ENCODE measurements at regions not wholly inside any gene's neighbourhood (a gene's known extent, or its start where the extent isn't known, plus 50 kb on each side); places are given as distances from the start of the nearest gene placed in this dataset.
"Not testable (repeated sequence)": the region's sequence is repeated elsewhere in the genome, so short reads cannot be mapped to it uniquely, and the experiment has no call there.

- TF ChIP-seq CTCF (IDR thresholded peaks at IDR 0.05), result no peak
- DNase-seq, result no peak
- H3K27me3 Mint-ChIP-seq (ENCODE audit: insufficient read depth), result no peaks in the 10 kb centered on the region; the same call in 1 of the 2 replicates
- no peak overlapping the region for H3K4me3 Mint-ChIP-seq
- peaks cover 60% of the 10 kb centered on the region for H3K4me1 Mint-ChIP-seq (ENCODE audit: low read depth)
- no peaks in the 10 kb centered on the region for H3K36me3 Mint-ChIP-seq (ENCODE audit: low read depth)
- no peaks in the 10 kb centered on the region for H3K9me3 Mint-ChIP-seq
- H3K27ac Mint-ChIP-seq, result no peak overlapping the region
Measured at GRCh38 chr7:142582351-142582750, 166.9 kb upstream of the PRSS1 start.

GRCh38 chr7:142581341-142581740 lies 167.9 kb upstream of the PRSS1 start:
- Mint-ChIP-seq H3K36me3 (ENCODE audit: low read depth) (no peaks in the 10 kb centered on the region), H3K4me3 (no peak overlapping the region), H3K9me3 (no peaks in the 10 kb centered on the region)

GRCh38 chr7:142579946-142580345 lies 169.3 kb upstream of the PRSS1 start:
- no peak overlapping the region for H3K27ac Mint-ChIP-seq
- TF ChIP-seq CTCF (IDR thresholded peaks at IDR 0.05), result no peak
- H3K9me3 Mint-ChIP-seq, result no peaks in the 10 kb centered on the region
- H3K27me3 Mint-ChIP-seq (ENCODE audit: insufficient read depth), result no peaks in the 10 kb centered on the region
- no peak overlapping the region for H3K4me3 Mint-ChIP-seq
- DNase-seq, result no peak
- peaks cover 50% of the 10 kb centered on the region for H3K4me1 Mint-ChIP-seq (ENCODE audit: low read depth)
- H3K36me3 Mint-ChIP-seq (ENCODE audit: low read depth), result no peaks in the 10 kb centered on the region

More at GRCh38 chr7:142581341-142581740, 167.9 kb upstream of the PRSS1 start:
- H3K27me3 Mint-ChIP-seq (ENCODE audit: insufficient read depth), result no peaks in the 10 kb centered on the region; the same call in 1 of the 2 replicates
- no peak for TF ChIP-seq CTCF (IDR thresholded peaks at IDR 0.05)
- peaks cover 60% of the 10 kb centered on the region for H3K4me1 Mint-ChIP-seq (ENCODE audit: low read depth)
- no peak for DNase-seq
- H3K27ac Mint-ChIP-seq, result peak overlapping the region; percentile 22; the same call in 1 of the 2 replicates

GRCh38 chr7:142575351-142575750 lies 173.9 kb upstream of the PRSS1 start:
- DNase-seq; H3K27ac Mint-ChIP-seq; H3K9me3 Mint-ChIP-seq; H3K4me3 Mint-ChIP-seq; H3K27me3 Mint-ChIP-seq (ENCODE audit: insufficient read depth): not testable (repeated sequence)
- peaks cover 15% of the 10 kb centered on the region for H3K36me3 Mint-ChIP-seq (ENCODE audit: low read depth)
- peaks cover 30% of the 10 kb centered on the region for H3K4me1 Mint-ChIP-seq (ENCODE audit: low read depth)

- H3K4me3 Mint-ChIP-seq, result no peak overlapping the region
- H3K27me3 Mint-ChIP-seq (ENCODE audit: insufficient read depth), result no peaks in the 10 kb centered on the region
- TF ChIP-seq CTCF (IDR thresholded peaks at IDR 0.05), result no peak
- no peaks in the 10 kb centered on the region for H3K9me3 Mint-ChIP-seq
- DNase-seq, result no peak
- H3K4me1 Mint-ChIP-seq (ENCODE audit: low read depth), result peaks cover 56% of the 10 kb centered on the region
- H3K27ac Mint-ChIP-seq, result peak overlapping the region; percentile 3; the same call in 1 of the 2 replicates
- peaks cover 18% of the 10 kb centered on the region for H3K36me3 Mint-ChIP-seq (ENCODE audit: low read depth)
Measured at GRCh38 chr7:142571581-142571980, 177.7 kb upstream of the PRSS1 start.

GRCh38 chr7:142569851-142570250 lies 179.4 kb upstream of the PRSS1 start:
- H3K27ac Mint-ChIP-seq, result peak overlapping the region; percentile 95
- no peak for TF ChIP-seq CTCF (IDR thresholded peaks at IDR 0.05)
- no peak for DNase-seq

More at GRCh38 chr7:142569851-142570250, 179.4 kb upstream of the PRSS1 start:
- H3K4me1 Mint-ChIP-seq (ENCODE audit: low read depth), result peaks cover 73% of the 10 kb centered on the region
- peaks cover 1% of the 10 kb centered on the region; the same call in 1 of the 2 replicates for H3K27me3 Mint-ChIP-seq (ENCODE audit: insufficient read depth)
- H3K9me3 Mint-ChIP-seq, result no peaks in the 10 kb centered on the region
- H3K4me3 Mint-ChIP-seq, result peak overlapping the region; percentile 35
- peaks cover 29% of the 10 kb centered on the region for H3K36me3 Mint-ChIP-seq (ENCODE audit: low read depth)
